ENCODE measurements at regions not wholly inside any gene's neighbourhood (a gene's known extent, or its start where the extent isn't known, plus 50 kb on each side); places are given as distances from the start of the nearest gene placed in this dataset.

DNA sequence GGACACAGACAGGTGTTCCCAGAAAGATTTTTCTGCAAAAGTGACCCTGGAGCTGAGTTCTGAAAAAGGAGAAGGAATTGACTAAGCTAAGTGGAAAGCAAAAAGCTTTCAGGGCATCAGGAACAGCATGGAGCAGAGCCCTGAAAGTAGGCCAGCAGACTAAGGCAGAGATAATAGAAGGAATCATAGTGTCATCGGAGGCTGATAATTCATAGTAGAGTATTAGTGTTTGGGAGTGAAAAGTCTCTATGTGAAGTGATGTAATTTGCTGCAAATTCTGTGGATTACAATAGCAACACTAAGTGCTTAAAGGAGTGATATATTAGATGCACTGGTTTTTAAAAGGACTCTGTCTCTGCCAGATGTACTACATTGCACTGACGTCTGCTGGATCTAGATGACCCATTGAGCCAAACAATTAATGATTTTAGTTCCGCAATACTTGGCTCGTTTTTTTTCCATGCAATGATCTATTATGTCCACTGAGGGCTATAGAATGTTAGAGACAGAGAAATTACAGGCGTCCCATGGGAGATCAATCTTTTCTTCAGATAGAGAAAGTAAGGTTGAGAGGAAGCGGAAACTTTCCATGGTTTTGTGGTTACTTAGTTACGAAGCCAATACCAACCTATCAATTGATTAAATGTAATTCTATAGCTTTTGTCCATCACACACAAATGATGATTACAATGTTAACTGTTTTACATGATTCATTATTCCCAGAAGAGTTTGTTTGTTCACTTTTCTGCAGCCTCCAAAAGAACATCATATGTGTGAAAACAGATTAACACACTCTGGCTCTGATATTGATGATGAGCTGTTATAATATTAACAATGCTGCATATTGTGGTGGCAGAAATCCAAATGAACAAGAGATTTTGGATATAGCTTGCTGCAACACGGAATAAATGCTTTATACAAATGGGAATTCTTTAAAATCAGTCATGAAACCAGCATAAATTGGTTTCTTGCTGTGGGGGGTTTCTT lies 143.7 kb downstream of the MC4R start:
- H3K4me2 ChIP-seq (ENCODE audit: low read length), result no peak overlapping the region
- no peak overlapping the region for H4K5ac ChIP-seq (ENCODE audit: low read length)
- no peak overlapping the region for H2BK5ac ChIP-seq (ENCODE audit: low read length)
- no peaks in the 10 kb centered on the region for H3K79me1 ChIP-seq (ENCODE audit: low read length)
- WGBS (ENCODE audit: extremely low coverage, insufficient coverage, low lambda C conversion rate), result no CpG with 5 or more reads among the region's 8 CpGs
- no peak for DNase-seq
- no peak overlapping the region for H3K18ac ChIP-seq (ENCODE audit: low read length)
- H3K4me1 ChIP-seq (ENCODE audit: control insufficient read depth, low read depth, low read length), result no peaks in the 10 kb centered on the region
- no peak overlapping the region for H2AK5ac ChIP-seq (ENCODE audit: low read length)
- H2BK120ac ChIP-seq (ENCODE audit: low read depth, low read length), result no peak overlapping the region
- H3K56ac ChIP-seq (ENCODE audit: low read length), result no peak overlapping the region
- H3K79me2 ChIP-seq (ENCODE audit: control insufficient read depth, insufficient read depth, low read length), result no peaks in the 10 kb centered on the region
- H3K4ac ChIP-seq (ENCODE audit: low read depth, low read length), result no peak overlapping the region
- no peak overlapping the region for H4K8ac ChIP-seq (ENCODE audit: low read depth, low read length)
- H3K36me3 ChIP-seq (ENCODE audit: control insufficient read depth, insufficient read depth, low read length), result no peaks in the 10 kb centered on the region
- no peak overlapping the region for H3K23ac ChIP-seq (ENCODE audit: low read length)
- H3K4me3 ChIP-seq (ENCODE audit: low read length), result no peak overlapping the region
- no peaks in the 10 kb centered on the region for H3K27me3 ChIP-seq (ENCODE audit: insufficient read depth, low read length, poor library complexity)
- H2BK15ac ChIP-seq (replicated peaks; ENCODE audit: low read depth), result no peak overlapping the region
- H3K9ac ChIP-seq (ENCODE audit: low read length), result no peak overlapping the region
- no peak overlapping the region for H3K27ac ChIP-seq (ENCODE audit: low read depth, low read length)

DNA sequence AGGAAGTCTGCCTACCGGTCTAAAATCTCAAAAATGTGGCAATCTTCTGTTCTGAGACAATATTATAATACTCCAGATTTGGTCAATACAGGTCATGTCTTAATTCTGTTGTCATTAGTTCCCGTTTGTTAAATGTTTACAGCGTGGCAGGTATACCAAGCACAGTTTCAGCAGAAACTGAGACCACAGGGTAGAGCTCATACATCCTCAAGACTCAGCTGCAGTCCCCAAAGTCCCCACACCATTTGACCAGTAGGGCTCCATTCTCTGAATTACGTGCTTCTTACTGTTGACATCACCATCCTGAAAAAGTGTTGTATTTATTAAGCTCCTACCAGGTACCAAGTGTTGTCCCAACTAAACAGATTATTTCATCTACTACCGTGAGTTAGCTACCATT lies 157.1 kb downstream of the MC4R start:
- no peak for DNase-seq
- Histone ChIP-seq H3K27me3 (ENCODE audit: insufficient read depth, low read length, poor library complexity) (no peaks in the 10 kb centered on the region), H2BK120ac (ENCODE audit: low read depth, low read length) (no peak overlapping the region), H3K36me3 (ENCODE audit: control insufficient read depth, insufficient read depth, low read length) (no peaks in the 10 kb centered on the region), H3K4me1 (ENCODE audit: control insufficient read depth, low read depth, low read length) (no peaks in the 10 kb centered on the region), H2BK5ac (ENCODE audit: low read length) (no peak overlapping the region), H3K79me1 (ENCODE audit: low read length) (no peaks in the 10 kb centered on the region), H3K79me2 (ENCODE audit: control insufficient read depth, insufficient read depth, low read length) (no peaks in the 10 kb centered on the region), H3K18ac (ENCODE audit: low read length) (no peak overlapping the region), H3K9ac (ENCODE audit: low read length) (no peak overlapping the region), H4K5ac (ENCODE audit: low read length) (no peak overlapping the region), H3K4ac (ENCODE audit: low read depth, low read length) (no peak overlapping the region), H3K23ac (ENCODE audit: low read length) (no peak overlapping the region), H3K56ac (ENCODE audit: low read length) (no peak overlapping the region), H2AK5ac (ENCODE audit: low read length) (no peak overlapping the region), H4K8ac (ENCODE audit: low read depth, low read length) (no peak overlapping the region), H3K4me3 (ENCODE audit: low read length) (no peak overlapping the region), H2BK15ac (replicated peaks; ENCODE audit: low read depth) (no peak overlapping the region), H3K27ac (ENCODE audit: low read depth, low read length) (no peak overlapping the region), H3K4me2 (ENCODE audit: low read length) (no peak overlapping the region)
- no CpG with 5 or more reads among the region's 5 CpGs for WGBS (ENCODE audit: extremely low coverage, insufficient coverage, low lambda C conversion rate)

GRCh38 chr18:60209042-60209441 lies 163.5 kb downstream of the MC4R start:
- H3K23ac ChIP-seq (ENCODE audit: low read length), result no peak overlapping the region
- H3K4me3 ChIP-seq (ENCODE audit: low read length), result no peak overlapping the region
- H2BK5ac ChIP-seq (ENCODE audit: low read length), result no peak overlapping the region
- H3K79me2 ChIP-seq (ENCODE audit: control insufficient read depth, insufficient read depth, low read length), result no peaks in the 10 kb centered on the region
- no peak overlapping the region for H4K8ac ChIP-seq (ENCODE audit: low read depth, low read length)
- H3K79me1 ChIP-seq (ENCODE audit: low read length), result no peaks in the 10 kb centered on the region
- H4K5ac ChIP-seq (ENCODE audit: low read length), result no peak overlapping the region
- H3K36me3 ChIP-seq (ENCODE audit: control insufficient read depth, insufficient read depth, low read length), result no peaks in the 10 kb centered on the region
- H3K27me3 ChIP-seq (ENCODE audit: insufficient read depth, low read length, poor library complexity), result no peaks in the 10 kb centered on the region
- WGBS (ENCODE audit: extremely low coverage, insufficient coverage, low lambda C conversion rate), result no CpG with 5 or more reads among the region's 1 CpG
- no peak overlapping the region for H2BK15ac ChIP-seq (replicated peaks; ENCODE audit: low read depth)
- H3K56ac ChIP-seq (ENCODE audit: low read length), result no peak overlapping the region
- no peaks in the 10 kb centered on the region for H3K4me1 ChIP-seq (ENCODE audit: control insufficient read depth, low read depth, low read length)
- no peak overlapping the region for H3K4ac ChIP-seq (ENCODE audit: low read depth, low read length)
- no peak overlapping the region for H2BK120ac ChIP-seq (ENCODE audit: low read depth, low read length)
- no peak overlapping the region for H3K18ac ChIP-seq (ENCODE audit: low read length)
- no peak for DNase-seq
- no peak overlapping the region for H2AK5ac ChIP-seq (ENCODE audit: low read length)
- no peak overlapping the region for H3K27ac ChIP-seq (ENCODE audit: low read depth, low read length)
- H3K9ac ChIP-seq (ENCODE audit: low read length), result no peak overlapping the region
- no peak overlapping the region for H3K4me2 ChIP-seq (ENCODE audit: low read length)

DNA sequence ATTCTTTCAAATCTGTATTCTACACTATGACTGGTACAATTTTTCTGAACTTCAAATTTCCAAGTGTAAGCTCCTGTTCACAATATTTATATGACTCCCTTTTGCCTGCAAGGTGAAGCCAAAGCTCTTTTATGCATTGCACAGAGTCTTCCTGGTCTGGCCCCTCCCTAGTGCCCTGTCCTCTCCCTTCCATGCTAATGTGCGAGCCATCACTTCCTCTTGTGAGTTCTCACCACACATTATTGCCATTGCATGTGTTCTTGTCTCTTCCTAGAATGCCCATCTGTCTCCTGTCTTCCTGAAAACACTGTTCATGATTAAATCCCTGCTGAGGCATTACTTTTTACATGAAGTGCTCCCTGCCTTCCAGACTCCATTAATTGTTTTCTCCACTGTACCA lies 169.9 kb downstream of the MC4R start:
- H3K4me1 ChIP-seq (ENCODE audit: control insufficient read depth, low read depth, low read length), result no peaks in the 10 kb centered on the region
- H3K27ac ChIP-seq (ENCODE audit: low read depth, low read length), result no peak overlapping the region
- no peaks in the 10 kb centered on the region for H3K79me1 ChIP-seq (ENCODE audit: low read length)
- H2BK15ac ChIP-seq (replicated peaks; ENCODE audit: low read depth), result no peak overlapping the region
- no peak overlapping the region for H3K4me2 ChIP-seq (ENCODE audit: low read length)
- no CpG with 5 or more reads among the region's 1 CpG for WGBS (ENCODE audit: extremely low coverage, insufficient coverage, low lambda C conversion rate)
- no peak overlapping the region for H2AK5ac ChIP-seq (ENCODE audit: low read length)
- no peak overlapping the region for H3K56ac ChIP-seq (ENCODE audit: low read length)
- no peak overlapping the region for H2BK5ac ChIP-seq (ENCODE audit: low read length)
- H4K8ac ChIP-seq (ENCODE audit: low read depth, low read length), result no peak overlapping the region
- no peaks in the 10 kb centered on the region for H3K79me2 ChIP-seq (ENCODE audit: control insufficient read depth, insufficient read depth, low read length)
- H4K5ac ChIP-seq (ENCODE audit: low read length), result no peak overlapping the region
- DNase-seq, result no peak
- H3K9ac ChIP-seq (ENCODE audit: low read length), result no peak overlapping the region
- H3K27me3 ChIP-seq (ENCODE audit: insufficient read depth, low read length, poor library complexity), result no peaks in the 10 kb centered on the region
- no peak overlapping the region for H2BK120ac ChIP-seq (ENCODE audit: low read depth, low read length)
- no peak overlapping the region for H3K4me3 ChIP-seq (ENCODE audit: low read length)
- H3K36me3 ChIP-seq (ENCODE audit: control insufficient read depth, insufficient read depth, low read length), result no peaks in the 10 kb centered on the region
- no peak overlapping the region for H3K18ac ChIP-seq (ENCODE audit: low read length)
- no peak overlapping the region for H3K4ac ChIP-seq (ENCODE audit: low read depth, low read length)
- H3K23ac ChIP-seq (ENCODE audit: low read length), result no peak overlapping the region

DNA sequence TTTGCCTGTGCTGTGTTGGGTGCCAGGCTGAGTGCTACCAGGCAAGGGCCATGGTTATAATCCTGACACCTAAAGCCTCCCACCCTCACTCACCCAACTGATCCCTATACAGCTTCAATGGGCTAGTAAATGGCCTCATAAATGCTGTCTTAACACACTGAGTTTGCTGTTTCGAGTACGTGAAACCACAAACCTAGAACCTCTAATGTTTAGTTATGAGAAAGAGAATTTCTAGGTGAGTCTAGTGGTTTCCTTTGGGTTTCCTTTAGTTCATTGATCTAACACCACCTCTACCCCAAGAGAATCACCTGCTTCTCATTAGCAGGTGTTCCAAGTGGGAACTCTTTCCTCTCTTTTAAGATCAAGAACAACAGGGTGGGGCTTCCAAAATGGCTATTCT lies 172.0 kb downstream of the MC4R start:
- no peak overlapping the region for H3K23ac ChIP-seq (ENCODE audit: low read length)
- H3K9ac ChIP-seq (ENCODE audit: low read length), result no peak overlapping the region
- no peaks in the 10 kb centered on the region for H3K79me2 ChIP-seq (ENCODE audit: control insufficient read depth, insufficient read depth, low read length)
- H2BK5ac ChIP-seq (ENCODE audit: low read length), result no peak overlapping the region
- no peak overlapping the region for H4K8ac ChIP-seq (ENCODE audit: low read depth, low read length)
- no CpG with 5 or more reads among the region's 2 CpGs for WGBS (ENCODE audit: extremely low coverage, insufficient coverage, low lambda C conversion rate)
- no peak overlapping the region for H3K4ac ChIP-seq (ENCODE audit: low read depth, low read length)
- no peaks in the 10 kb centered on the region for H3K4me1 ChIP-seq (ENCODE audit: control insufficient read depth, low read depth, low read length)
- no peak overlapping the region for H3K4me2 ChIP-seq (ENCODE audit: low read length)
- no peak overlapping the region for H2BK120ac ChIP-seq (ENCODE audit: low read depth, low read length)
- H3K36me3 ChIP-seq (ENCODE audit: control insufficient read depth, insufficient read depth, low read length), result no peaks in the 10 kb centered on the region
- H3K18ac ChIP-seq (ENCODE audit: low read length), result no peak overlapping the region
- no peaks in the 10 kb centered on the region for H3K27me3 ChIP-seq (ENCODE audit: insufficient read depth, low read length, poor library complexity)
- no peak overlapping the region for H4K5ac ChIP-seq (ENCODE audit: low read length)
- H3K56ac ChIP-seq (ENCODE audit: low read length), result no peak overlapping the region
- no peak for DNase-seq
- H3K79me1 ChIP-seq (ENCODE audit: low read length), result no peaks in the 10 kb centered on the region
- no peak overlapping the region for H2BK15ac ChIP-seq (replicated peaks; ENCODE audit: low read depth)
- H3K4me3 ChIP-seq (ENCODE audit: low read length), result no peak overlapping the region
- H2AK5ac ChIP-seq (ENCODE audit: low read length), result no peak overlapping the region
- H3K27ac ChIP-seq (ENCODE audit: low read depth, low read length), result no peak overlapping the region

GRCh38 chr18:60199505-60199904 lies 173.1 kb downstream of the MC4R start:
- Histone ChIP-seq H4K8ac (ENCODE audit: low read depth, low read length) (no peak overlapping the region), H2BK5ac (ENCODE audit: low read length) (no peak overlapping the region), H3K79me1 (ENCODE audit: low read length) (no peaks in the 10 kb centered on the region), H3K9ac (ENCODE audit: low read length) (no peak overlapping the region), H3K27me3 (ENCODE audit: insufficient read depth, low read length, poor library complexity) (no peaks in the 10 kb centered on the region), H3K4me3 (ENCODE audit: low read length) (no peak overlapping the region), H3K36me3 (ENCODE audit: control insufficient read depth, insufficient read depth, low read length) (no peaks in the 10 kb centered on the region), H2AK5ac (ENCODE audit: low read length) (no peak overlapping the region), H3K4ac (ENCODE audit: low read depth, low read length) (no peak overlapping the region), H3K18ac (ENCODE audit: low read length) (no peak overlapping the region), H2BK120ac (ENCODE audit: low read depth, low read length) (no peak overlapping the region), H3K4me2 (ENCODE audit: low read length) (no peak overlapping the region), H3K27ac (ENCODE audit: low read depth, low read length) (no peak overlapping the region), H3K56ac (ENCODE audit: low read length) (no peak overlapping the region), H3K79me2 (ENCODE audit: control insufficient read depth, insufficient read depth, low read length) (no peaks in the 10 kb centered on the region), H2BK15ac (replicated peaks; ENCODE audit: low read depth) (no peak overlapping the region), H4K5ac (ENCODE audit: low read length) (no peak overlapping the region), H3K23ac (ENCODE audit: low read length) (no peak overlapping the region), H3K4me1 (ENCODE audit: control insufficient read depth, low read depth, low read length) (no peaks in the 10 kb centered on the region)
- WGBS (ENCODE audit: extremely low coverage, insufficient coverage, low lambda C conversion rate), result no CpG with 5 or more reads among the region's 1 CpG
- no peak for DNase-seq
